Esophagus muscularis mucosa (tissue), 4 donors: ENCODE measurements at regions not wholly inside any gene's neighbourhood (a gene's known extent, or its start where the extent isn't known, plus 50 kb on each side); places are given as distances from the start of the nearest gene placed in this dataset.

ENCODE experiments used
- DNase-seq: peaks from one replicate; pipeline ENCODE4 v3.0.0-alpha.2; 2017; ENCODE audit errors: extremely low spot score
- H3K27ac ChIP-seq, 4 donors: fragments of 200-600 bp; sonication (generic); replicated peaks in 1 of 4; 1 replicate in 3 of 4; 2 replicates in 1 of 4; pipeline ENCODE4 v1.5.1; 2016 to 2019; ENCODE audit warnings: mild to moderate bottlenecking in 1 of 4
- H3K27me3 ChIP-seq, 4 donors: fragments of 200-600 bp; sonication (generic); one replicate each; pipeline versions ENCODE4 v1.5.1 to v1.6.0; 2016 to 2019
- H3K36me3 ChIP-seq, 4 donors: fragments of 200-600 bp; sonication (generic); one replicate each; pipeline ENCODE4 v1.5.1; 2016 to 2019
- H3K4me1 ChIP-seq, 4 donors: fragments of 200-600 bp; sonication (generic); one replicate each; pipeline ENCODE4 v1.5.1; 2016 to 2019
- H3K4me3 ChIP-seq, 4 donors: fragments of 200-600 bp; sonication (generic); 1 replicate in 2 of 4; 2 replicates in 2 of 4; pipeline ENCODE4 v1.5.1; 2016 to 2019; ENCODE audit warnings: mild to moderate bottlenecking in 4 of 4, moderate library complexity in 1 of 4
- H3K9me3 ChIP-seq, 4 donors: fragments of 200-600 bp; sonication (generic); 1 replicate in 3 of 4; 2 replicates in 1 of 4; pipeline ENCODE4 v1.5.1; 2016 to 2019
- CTCF ChIP-seq, 3 experiments: fragments of 200-600 bp in 2 of 3; fragments of 450-650 bp in 1 of 3; sonication (generic) in 2 of 3; IDR thresholded peaks; one replicate each; pipeline ENCODE4 v1.5.1; 2017 to 2019; ENCODE audit warnings: antibody characterized with exemption in 3 of 3, mild to moderate bottlenecking in 2 of 3, moderate library complexity in 1 of 3
- EP300 ChIP-seq: sonication (generic); formaldehyde crosslinking; IDR thresholded peaks from one replicate; pipeline ENCODE4 v1.6.1; 2017; ENCODE audit warnings: antibody characterized with exemption
- POLR2A ChIP-seq: fragments of 450-650 bp; IDR thresholded peaks from one replicate; pipeline ENCODE4 v1.6.1; 2017; ENCODE audit warnings: antibody characterized with exemption, moderate library complexity, mild to moderate bottlenecking, low read depth
- POLR2AphosphoS5 ChIP-seq, 2 donors: sonication (generic); formaldehyde crosslinking; IDR thresholded peaks; one replicate each; pipeline ENCODE4 v1.6.1; 2017; ENCODE audit warnings: antibody characterized with exemption in 2 of 2
- WGBS: methylation state at CpG from one replicate; pipeline ENCODE4 v1.1.5; 2018; 5-methylcytosine and 5-hydroxymethylcytosine counted together
- intact Hi-C: fragments of 100-400 bp; cut with DNase I; formaldehyde crosslinking; loops from one replicate; pipeline ENCODE4 v1.15.1; 2023

GRCh38 chr18:78891185-78891762 lies 88.3 kb upstream of the SALL3 start:
- Histone ChIP-seq H3K4me3 (no peak overlapping the region), H3K27me3 (peaks cover 0 to 8% (median 0%) of the 10 kb centered on the region in 4 donors), H3K9me3 (peaks cover 0 to 39% (median 35%) of the 10 kb centered on the region in 4 donors), H3K4me1 (no peaks in the 10 kb centered on the region), H3K27ac (no peak overlapping the region), H3K36me3 (no peaks in the 10 kb centered on the region)
- DNase-seq, result no peak
- intact Hi-C loops, result no loop called here
- no peak for TF ChIP-seq POLR2AphosphoS5 (IDR thresholded peaks at IDR 0.05)
- no peak for TF ChIP-seq POLR2A
- TF ChIP-seq EP300, result no peak
- TF ChIP-seq CTCF (IDR thresholded peaks at IDR 0.05), result no peak
- 75% methylated on average over 4 of the region's 4 CpGs for WGBS

GRCh38 chr18:78892177-78892576 lies 87.4 kb upstream of the SALL3 start:
- no peak overlapping the region for H3K4me3 ChIP-seq
- 84% methylated on average over 13 of the region's 13 CpGs for WGBS
- no peak overlapping the region for H3K27ac ChIP-seq
- DNase-seq, result peak; percentile 57
- TF ChIP-seq CTCF (IDR thresholded peaks at IDR 0.05), result no peak
- no peak for TF ChIP-seq POLR2AphosphoS5 (IDR thresholded peaks at IDR 0.05)
- H3K9me3 ChIP-seq, result peaks cover 0 to 34% (median 30%) of the 10 kb centered on the region in 4 donors
- H3K36me3 ChIP-seq, result no peaks in the 10 kb centered on the region
- H3K4me1 ChIP-seq, result no peaks in the 10 kb centered on the region
- intact Hi-C loops, result no loop called here
- H3K27me3 ChIP-seq, result peaks cover 0 to 8% (median 0%) of the 10 kb centered on the region in 4 donors

- H3K4me3 ChIP-seq, result no peak overlapping the region
- H3K9me3 ChIP-seq, result peaks cover 0 to 30% (median 27%) of the 10 kb centered on the region in 4 donors
- 91% methylated on average over 5 of the region's 5 CpGs for WGBS
- no peak overlapping the region for H3K27ac ChIP-seq
- no peaks in the 10 kb centered on the region for H3K4me1 ChIP-seq
- DNase-seq, result peak; percentile 81
- TF ChIP-seq CTCF (IDR thresholded peaks at IDR 0.05) (no peak), POLR2AphosphoS5 (IDR thresholded peaks at IDR 0.05) (no peak)
- peaks cover 0 to 8% (median 0%) of the 10 kb centered on the region in 4 donors for H3K27me3 ChIP-seq
- H3K36me3 ChIP-seq, result no peaks in the 10 kb centered on the region
- intact Hi-C loops, result no loop called here
Observed at GRCh38 chr18:78892721-78893120, 86.9 kb upstream of the SALL3 start.

GRCh38 chr18:78893281-78894032 lies 86.2 kb upstream of the SALL3 start:
- H3K36me3 ChIP-seq, result no peaks in the 10 kb centered on the region
- H3K27ac ChIP-seq, result no peak overlapping the region
- H3K4me1 ChIP-seq, result no peaks in the 10 kb centered on the region
- WGBS, result 78% methylated on average over 27 of the region's 27 CpGs
- H3K4me3 ChIP-seq, result no peak overlapping the region
- TF ChIP-seq EP300 (no peak), CTCF (IDR thresholded peaks at IDR 0.05) (no peak), POLR2A (no peak), POLR2AphosphoS5 (IDR thresholded peaks at IDR 0.05) (no peak)
- DNase-seq, result peak; percentile 74
- peaks cover 0 to 28% (median 22%) of the 10 kb centered on the region in 4 donors for H3K9me3 ChIP-seq
- peaks cover 0 to 8% (median 0%) of the 10 kb centered on the region in 4 donors for H3K27me3 ChIP-seq
- intact Hi-C loops, result no loop called here

- peak; percentile 88 for DNase-seq
- Histone ChIP-seq H3K27ac (no peak overlapping the region), H3K4me1 (no peaks in the 10 kb centered on the region), H3K4me3 (no peak overlapping the region), H3K36me3 (no peaks in the 10 kb centered on the region), H3K9me3 (peaks cover 0 to 23% (median 17%) of the 10 kb centered on the region in 4 donors), H3K27me3 (peaks cover 0 to 8% (median 0%) of the 10 kb centered on the region in 4 donors)
- TF ChIP-seq EP300 (no peak), CTCF (IDR thresholded peaks at IDR 0.05) (no peak), POLR2AphosphoS5 (IDR thresholded peaks at IDR 0.05) (no peak), POLR2A (no peak)
- WGBS, result 85% methylated on average over 9 of the region's 9 CpGs
- intact Hi-C loops, result no loop called here
Observed at GRCh38 chr18:78894033-78894305, 85.6 kb upstream of the SALL3 start.
